Gastrocnemius medialis (tissue), 4 donors: ENCODE measurements at regions not wholly inside any gene's neighbourhood (a gene's known extent, or its start where the extent isn't known, plus 50 kb on each side); places are given as distances from the start of the nearest gene placed in this dataset.

ENCODE experiments used
- ATAC-seq, 2 donors: fragments of 150-250 bp; one replicate each; pipeline ENCODE4 v1.9.1; 2016
- DNase-seq, 2 donors: peaks; one replicate each; pipeline ENCODE4 v3.0.0-alpha.2; 2019
- H3K27ac ChIP-seq, 4 donors: fragments of 200-600 bp; sonication (generic); 1 replicate in 1 of 4; 2 replicates in 3 of 4; pipeline ENCODE4 v1.5.1; 2016 to 2018; ENCODE audit warnings: mild to moderate bottlenecking in 2 of 4, moderate library complexity in 1 of 4
- H3K27me3 ChIP-seq, 3 donors: fragments of 200-600 bp; sonication (generic) in 2 of 3; 1 replicate in 1 of 3; 2 replicates in 2 of 3; pipeline versions ENCODE4 v1.5.1 to v1.6.0; 2016 to 2019; ENCODE audit warnings: mild to moderate bottlenecking in 1 of 3, moderate library complexity in 1 of 3
- H3K36me3 ChIP-seq, 2 donors: fragments of 200-600 bp; sonication (generic) in 1 of 2; one replicate each; pipeline ENCODE4 v1.5.1; 2017 to 2018
- H3K4me1 ChIP-seq, 2 donors: fragments of 200-600 bp; sonication (generic) in 1 of 2; one replicate each; pipeline ENCODE4 v1.5.1; 2016 to 2017; ENCODE audit warnings: mild to moderate bottlenecking in 2 of 2
- H3K4me3 ChIP-seq, 4 donors: fragments of 200-600 bp; sonication (generic) in 3 of 4; 1 replicate in 1 of 4; 2 replicates in 3 of 4; pipeline ENCODE4 v1.5.1; 2016 to 2019; ENCODE audit warnings: mild to moderate bottlenecking in 2 of 4
- H3K9me3 ChIP-seq, 3 donors: fragments of 200-600 bp; sonication (generic) in 2 of 3; 1 replicate in 1 of 3; 2 replicates in 2 of 3; pipeline ENCODE4 v1.5.1; 2016 to 2019
- POLR2A ChIP-seq, 2 donors: fragments of 450-650 bp; IDR thresholded peaks; one replicate each; pipeline ENCODE4 v1.6.1; 2017; ENCODE audit warnings: antibody characterized with exemption in 2 of 2, mild to moderate bottlenecking in 2 of 2, moderate library complexity in 2 of 2
- in situ Hi-C, 4 donors: fragments of 200-750 bp; cut with MboI; loops; one replicate each; pipeline versions ENCODE4 v1.15.0 to v1.8.0; 2017; ENCODE audit warnings: low sequenced_read_pairs in 4 of 4
- intact Hi-C: fragments of 100-400 bp; cut with DNase I; formaldehyde crosslinking; loops from one replicate; pipeline ENCODE4 v1.15.1; 2023; ENCODE audit warnings: low total_unique reads
- TF ChIP-seq, protein P1 (sequence below), 5 experiments: fragments of 450-650 bp in 3 of 5; fragments of 200-600 bp in 2 of 5; sonication (generic) in 2 of 5; IDR thresholded peaks in 4 of 5; conservative IDR thresholded peaks in 1 of 5; 1 replicate in 4 of 5; 2 replicates in 1 of 5; pipeline ENCODE4 v1.5.1; 2016 to 2019; ENCODE audit warnings: antibody characterized with exemption in 5 of 5, mild to moderate bottlenecking in 3 of 5, moderate library complexity in 3 of 5

DNA sequence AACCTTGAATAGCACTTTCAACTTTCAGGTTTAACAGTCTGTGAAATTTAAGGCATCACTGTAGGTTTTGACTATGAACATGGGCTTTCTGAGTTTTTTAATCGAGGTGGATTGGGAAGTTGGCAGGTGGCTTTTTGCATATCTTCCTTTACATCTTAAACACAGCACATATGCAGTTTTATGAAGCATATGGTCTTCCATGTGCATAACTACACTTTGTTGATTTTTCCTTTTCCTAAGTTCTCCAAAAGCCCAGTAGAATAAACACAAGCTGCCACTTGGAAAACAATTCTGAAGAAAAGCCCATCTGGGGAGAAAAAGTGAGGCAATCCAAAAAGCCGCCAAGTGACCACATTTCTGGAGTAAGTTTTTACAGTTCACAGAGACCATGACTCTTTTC is 236.5 kb upstream of the IL12B start:
- ATAC-seq: no peak
- no peaks in the 10 kb centered on the region for H3K9me3 ChIP-seq
- in situ Hi-C loops: no loop called here
- intact Hi-C loops: no loop called here
- DNase-seq: no peak
- H3K4me1 ChIP-seq: no peaks in the 10 kb centered on the region
- H3K27ac ChIP-seq: no peak overlapping the region
- H3K27me3 ChIP-seq: no peaks in the 10 kb centered on the region
- TF ChIP-seq, protein P1, sequence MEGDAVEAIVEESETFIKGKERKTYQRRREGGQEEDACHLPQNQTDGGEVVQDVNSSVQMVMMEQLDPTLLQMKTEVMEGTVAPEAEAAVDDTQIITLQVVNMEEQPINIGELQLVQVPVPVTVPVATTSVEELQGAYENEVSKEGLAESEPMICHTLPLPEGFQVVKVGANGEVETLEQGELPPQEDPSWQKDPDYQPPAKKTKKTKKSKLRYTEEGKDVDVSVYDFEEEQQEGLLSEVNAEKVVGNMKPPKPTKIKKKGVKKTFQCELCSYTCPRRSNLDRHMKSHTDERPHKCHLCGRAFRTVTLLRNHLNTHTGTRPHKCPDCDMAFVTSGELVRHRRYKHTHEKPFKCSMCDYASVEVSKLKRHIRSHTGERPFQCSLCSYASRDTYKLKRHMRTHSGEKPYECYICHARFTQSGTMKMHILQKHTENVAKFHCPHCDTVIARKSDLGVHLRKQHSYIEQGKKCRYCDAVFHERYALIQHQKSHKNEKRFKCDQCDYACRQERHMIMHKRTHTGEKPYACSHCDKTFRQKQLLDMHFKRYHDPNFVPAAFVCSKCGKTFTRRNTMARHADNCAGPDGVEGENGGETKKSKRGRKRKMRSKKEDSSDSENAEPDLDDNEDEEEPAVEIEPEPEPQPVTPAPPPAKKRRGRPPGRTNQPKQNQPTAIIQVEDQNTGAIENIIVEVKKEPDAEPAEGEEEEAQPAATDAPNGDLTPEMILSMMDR (IDR thresholded peaks at IDR 0.05 in 4 of 5, conservative IDR thresholded peaks at IDR 0.05 in 1 of 5): no peak
- TF ChIP-seq POLR2A (IDR thresholded peaks at IDR 0.05): no peak
- no peaks in the 10 kb centered on the region for H3K36me3 ChIP-seq
- H3K4me3 ChIP-seq: no peak overlapping the region

DNA sequence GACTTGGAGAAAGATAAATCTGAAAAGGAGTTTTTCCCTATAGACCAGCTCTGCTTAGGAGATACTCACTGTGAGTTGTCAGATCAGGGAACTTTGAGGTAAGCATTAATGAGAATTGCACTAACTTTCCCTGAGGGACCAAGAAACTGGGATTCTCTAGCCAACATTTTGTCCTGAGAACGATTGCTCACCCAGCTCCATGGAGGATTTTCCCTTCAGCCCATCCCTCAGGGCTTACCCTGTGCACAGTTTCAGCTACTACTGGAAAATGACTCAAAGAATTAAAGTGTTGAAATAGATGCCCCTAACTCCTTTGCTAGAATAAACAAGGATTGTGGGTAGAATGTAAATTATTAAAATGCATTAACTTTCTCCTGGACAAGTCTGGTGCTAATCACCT is 237.2 kb upstream of the IL12B start:
- no peaks in the 10 kb centered on the region for H3K27me3 ChIP-seq
- H3K4me3 ChIP-seq: no peak overlapping the region
- no peaks in the 10 kb centered on the region for H3K36me3 ChIP-seq
- intact Hi-C loops (no loop called here), in situ Hi-C loops (no loop called here)
- TF ChIP-seq POLR2A (IDR thresholded peaks at IDR 0.05): no peak
- TF ChIP-seq, protein P1 (IDR thresholded peaks at IDR 0.05 in 4 of 5, conservative IDR thresholded peaks at IDR 0.05 in 1 of 5): no peak
- DNase-seq (no peak), ATAC-seq (no peak)
- H3K27ac ChIP-seq: no peak overlapping the region
- no peaks in the 10 kb centered on the region for H3K9me3 ChIP-seq
- no peaks in the 10 kb centered on the region for H3K4me1 ChIP-seq

- DNase-seq (no peak), ATAC-seq (no peak)
- H3K4me3 ChIP-seq: no peak overlapping the region
- no peaks in the 10 kb centered on the region for H3K27me3 ChIP-seq
- in situ Hi-C loops: no loop called here
- intact Hi-C loops: no loop called here
- H3K9me3 ChIP-seq: no peaks in the 10 kb centered on the region
- no peak overlapping the region for H3K27ac ChIP-seq
- TF ChIP-seq, protein P1 (IDR thresholded peaks at IDR 0.05 in 4 of 5, conservative IDR thresholded peaks at IDR 0.05 in 1 of 5): no peak
- TF ChIP-seq POLR2A (IDR thresholded peaks at IDR 0.05): no peak
- no peaks in the 10 kb centered on the region for H3K4me1 ChIP-seq
- no peaks in the 10 kb centered on the region for H3K36me3 ChIP-seq
These were observed 241.4 kb upstream of the IL12B start for GRCh38 chr5:159571501-159572244.

DNA sequence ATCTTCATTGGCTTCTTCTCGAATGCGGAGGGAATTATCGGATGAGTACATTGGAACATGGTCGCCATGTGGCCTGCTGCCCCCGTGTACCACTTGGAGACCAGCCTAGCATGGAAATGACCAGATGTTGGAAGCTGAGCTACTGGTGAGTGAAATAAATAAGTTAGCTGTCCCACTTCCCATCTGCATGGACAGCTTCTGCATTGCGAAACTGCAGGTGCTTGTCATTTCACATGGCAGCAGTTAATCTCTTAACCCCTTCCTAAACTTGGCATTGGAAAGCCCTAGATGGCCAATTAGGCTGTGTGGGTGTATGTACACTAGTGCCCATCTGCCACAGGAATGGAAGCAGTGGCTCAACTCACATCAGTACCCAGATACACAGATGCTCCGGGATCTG is 246.6 kb upstream of the IL12B start:
- in situ Hi-C loops: no loop called here
- intact Hi-C loops: no loop called here

More for the DNA sequence above, 246.6 kb upstream of the IL12B start:
- no peaks in the 10 kb centered on the region for H3K36me3 ChIP-seq
- no peak for ATAC-seq
- no peaks in the 10 kb centered on the region for H3K9me3 ChIP-seq
- no peak overlapping the region for H3K4me3 ChIP-seq
- TF ChIP-seq, protein P1 (IDR thresholded peaks at IDR 0.05 in 4 of 5, conservative IDR thresholded peaks at IDR 0.05 in 1 of 5): no peak
- no peak for TF ChIP-seq POLR2A (IDR thresholded peaks at IDR 0.05)
- H3K4me1 ChIP-seq: no peaks in the 10 kb centered on the region
- H3K27ac ChIP-seq: no peak overlapping the region
- no peaks in the 10 kb centered on the region for H3K27me3 ChIP-seq
- no peak for DNase-seq
